Peyer's patch (tissue), 4 donors: ENCODE measurements at regions not wholly inside any gene's neighbourhood (a gene's known extent, or its start where the extent isn't known, plus 50 kb on each side); places are given as distances from the start of the nearest gene placed in this dataset.
"Not testable (repeated sequence)": the region's sequence is repeated elsewhere in the genome, so short reads cannot be mapped to it uniquely, and the experiment has no call there.

Source experiments
- DNase-seq, 3 donors: peaks; one replicate each; pipeline ENCODE4 v3.0.0-alpha.2; 2017 to 2019
- H3K27ac ChIP-seq, 4 donors: fragments of 200-600 bp; sonication (generic); one replicate each; pipeline ENCODE4 v1.5.1; 2016 to 2019
- H3K27me3 ChIP-seq, 2 donors: fragments of 200-600 bp; sonication (generic); one replicate each; pipeline ENCODE4 v1.5.1; 2019
- H3K36me3 ChIP-seq, 3 donors: fragments of 200-600 bp; sonication (generic); one replicate each; pipeline ENCODE4 v1.5.1; 2016 to 2019
- H3K4me1 ChIP-seq, 4 donors: fragments of 200-600 bp; sonication (generic); one replicate each; pipeline ENCODE4 v1.5.1; 2016 to 2019
- H3K4me3 ChIP-seq, 4 donors: fragments of 200-600 bp; sonication (generic); 1 replicate in 3 of 4; 2 replicates in 1 of 4; pipeline ENCODE4 v1.5.1; 2016 to 2019; ENCODE audit warnings: mild to moderate bottlenecking in 1 of 4
- H3K9me3 ChIP-seq, 4 donors: fragments of 200-600 bp; sonication (generic); one replicate each; pipeline ENCODE4 v1.5.1; 2016 to 2019; ENCODE audit warnings: mild to moderate bottlenecking in 1 of 4
- CTCF ChIP-seq, 6 experiments: fragments of 450-650 bp in 4 of 6; fragments of 200-600 bp in 2 of 6; sonication (generic) in 1 of 6; IDR thresholded peaks; one replicate each; pipeline ENCODE4 v1.5.1; 2017 to 2019; ENCODE audit warnings: antibody characterized with exemption in 6 of 6, mild to moderate bottlenecking in 3 of 6, moderate library complexity in 1 of 6
- POLR2A ChIP-seq, 2 donors: fragments of 450-650 bp; IDR thresholded peaks; one replicate each; pipeline ENCODE4 v1.5.1; 2017; ENCODE audit warnings: antibody characterized with exemption in 2 of 2, mild to moderate bottlenecking in 2 of 2, moderate library complexity in 2 of 2

- H3K36me3 ChIP-seq = no peaks in the 10 kb centered on the region
- H3K27ac ChIP-seq = no peak overlapping the region
- TF ChIP-seq CTCF (IDR thresholded peaks at IDR 0.05) (no peak), POLR2A (IDR thresholded peaks at IDR 0.05) (no peak)
- H3K27me3 ChIP-seq = no peaks in the 10 kb centered on the region
- no peak overlapping the region for H3K4me3 ChIP-seq
- H3K9me3 ChIP-seq = no peaks in the 10 kb centered on the region
- H3K4me1 ChIP-seq = no peaks in the 10 kb centered on the region
- no peak for DNase-seq
Observed at GRCh38 chr6:56790414-56790813, 147.7 kb upstream of the DST start.

GRCh38 chr6:56789879-56790278 is 147.2 kb upstream of the DST start:
- H3K27ac ChIP-seq = no peak overlapping the region
- H3K36me3 ChIP-seq = no peaks in the 10 kb centered on the region
- H3K9me3 ChIP-seq = no peaks in the 10 kb centered on the region
- no peak for DNase-seq
- H3K27me3 ChIP-seq = no peaks in the 10 kb centered on the region
- TF ChIP-seq POLR2A (IDR thresholded peaks at IDR 0.05) (no peak), CTCF (IDR thresholded peaks at IDR 0.05) (no peak)
- no peak overlapping the region for H3K4me3 ChIP-seq
- no peaks in the 10 kb centered on the region for H3K4me1 ChIP-seq

DNA sequence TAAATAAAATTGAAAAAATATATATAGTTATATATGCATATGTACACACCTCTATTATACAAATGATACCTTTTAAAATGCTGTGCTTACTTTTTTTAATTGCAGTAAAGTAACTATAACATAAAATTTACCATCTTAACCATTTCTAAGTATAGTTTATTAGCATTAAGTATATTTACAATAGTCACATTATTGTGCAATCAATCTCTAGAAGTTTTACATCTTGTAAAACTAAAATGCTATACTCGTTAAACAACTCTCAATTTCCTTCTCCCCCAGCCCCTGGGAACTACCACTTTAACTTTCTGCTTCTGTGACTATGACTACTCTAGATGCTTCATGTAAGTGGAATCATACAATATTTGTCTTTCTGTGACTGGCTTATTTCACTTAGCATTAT is 146.7 kb upstream of the DST start:
- Histone ChIP-seq H3K27me3 (no peaks in the 10 kb centered on the region), H3K36me3 (no peaks in the 10 kb centered on the region), H3K9me3 (no peaks in the 10 kb centered on the region), H3K27ac (no peak overlapping the region), H3K4me1 (no peaks in the 10 kb centered on the region), H3K4me3 (no peak overlapping the region)
- TF ChIP-seq CTCF (IDR thresholded peaks at IDR 0.05) (no peak), POLR2A (IDR thresholded peaks at IDR 0.05) (no peak)
- DNase-seq = no peak

DNA sequence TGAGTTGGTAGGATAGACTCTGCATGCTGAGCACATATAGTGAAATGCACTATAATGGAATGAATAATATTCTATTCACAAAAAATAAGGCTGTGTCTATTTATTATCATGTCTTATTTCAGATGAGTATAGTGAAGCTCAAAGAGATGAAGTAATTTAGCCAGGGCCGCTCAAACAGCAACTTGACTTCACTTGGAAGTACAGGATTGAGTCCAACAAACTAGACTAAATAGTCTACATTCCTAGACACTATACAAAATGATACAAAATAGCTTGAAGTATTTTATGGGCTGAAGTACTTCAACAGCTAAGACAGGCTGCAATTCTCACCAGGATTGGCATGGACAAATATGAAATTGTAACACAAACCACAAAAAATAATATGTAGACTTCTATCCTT is 144.5 kb upstream of the DST start:
- H3K4me1 ChIP-seq = no peaks in the 10 kb centered on the region
- no peak for DNase-seq
- no peaks in the 10 kb centered on the region for H3K27me3 ChIP-seq
- H3K27ac ChIP-seq = no peak overlapping the region
- no peaks in the 10 kb centered on the region for H3K36me3 ChIP-seq
- H3K4me3 ChIP-seq = no peak overlapping the region
- H3K9me3 ChIP-seq = no peaks in the 10 kb centered on the region
- no peak for TF ChIP-seq CTCF (IDR thresholded peaks at IDR 0.05)

GRCh38 chr6:56786256-56786655 is 143.6 kb upstream of the DST start:
- TF ChIP-seq POLR2A (IDR thresholded peaks at IDR 0.05) = no peak
- TF ChIP-seq CTCF (IDR thresholded peaks at IDR 0.05) = no peak
- Histone ChIP-seq H3K4me1 (no peaks in the 10 kb centered on the region), H3K27me3 (no peaks in the 10 kb centered on the region), H3K9me3 (no peaks in the 10 kb centered on the region), H3K27ac (no peak overlapping the region), H3K4me3 (no peak overlapping the region), H3K36me3 (no peaks in the 10 kb centered on the region)
- no peak for DNase-seq

DNA sequence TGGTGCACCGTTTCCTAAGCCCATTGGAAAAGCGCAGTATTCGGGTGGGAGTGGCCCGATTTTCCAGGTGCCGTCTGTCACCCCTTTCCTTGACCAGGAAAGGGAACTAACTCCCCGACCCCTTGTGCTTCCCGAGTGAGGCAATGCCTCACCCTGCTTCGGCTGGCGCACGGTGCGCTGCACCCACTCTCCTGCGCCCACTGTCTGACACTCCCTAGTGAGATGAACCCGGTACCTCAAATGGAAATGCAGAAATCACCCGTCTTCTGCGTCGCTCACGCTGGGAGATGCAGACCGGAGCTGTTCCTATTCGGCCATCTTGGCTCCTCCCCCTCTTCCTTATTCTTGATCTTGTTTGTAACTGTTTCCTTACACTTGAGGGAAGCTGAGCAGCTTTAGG is 142.8 kb upstream of the DST start:
- not testable (repeated sequence) for H3K9me3 ChIP-seq, H3K27me3 ChIP-seq, H3K36me3 ChIP-seq, H3K4me3 ChIP-seq, DNase-seq, H3K4me1 ChIP-seq, H3K27ac ChIP-seq

GRCh38 chr6:56780109-56780508 is 137.4 kb upstream of the DST start:
- H3K36me3 ChIP-seq, H3K27me3 ChIP-seq, H3K27ac ChIP-seq, DNase-seq, H3K4me1 ChIP-seq, H3K9me3 ChIP-seq, H3K4me3 ChIP-seq: not testable (repeated sequence)

GRCh38 chr6:56778503-56778902 is 135.8 kb upstream of the DST start:
- not testable (repeated sequence) for H3K27me3 ChIP-seq, DNase-seq, H3K4me1 ChIP-seq

More at GRCh38 chr6:56778503-56778902, 135.8 kb upstream of the DST start:
- not testable (repeated sequence) for H3K27ac ChIP-seq, H3K9me3 ChIP-seq, H3K36me3 ChIP-seq, H3K4me3 ChIP-seq
